HEK293T (cell line): ENCODE measurements at regions not wholly inside any gene's neighbourhood (a gene's known extent, or its start where the extent isn't known, plus 50 kb on each side); places are given as distances from the start of the nearest gene placed in this dataset.
"Not testable (repeated sequence)": the region's sequence is repeated elsewhere in the genome, so short reads cannot be mapped to it uniquely, and the experiment has no call there.

ENCODE experiments used
- CTCF ChIA-PET: fragments of 350-600 bp; formaldehyde crosslinking; extraction: SDS; loops from one replicate; lab custom pipeline; 2021; ENCODE audit warnings: antibody characterized with exemption, inconsistent platforms; lab: Yijun Ruan, JAX
- POLR2A ChIA-PET: fragments of 350-600 bp; formaldehyde crosslinking; extraction: SDS; loops from one replicate; lab custom pipeline; 2020; ENCODE audit warnings: antibody characterized with exemption, inconsistent platforms; lab: Yijun Ruan, JAX
- DNase-seq: peaks from one replicate; pipeline ENCODE4 v3.0.0; 2012; ENCODE audit warnings: mixed read lengths; ENCODE audit errors: extremely low spot score
- ARNT ChIP-seq: fragments of 450-650 bp; IDR thresholded peaks from 2 replicates; pipeline ENCODE4 v1.6.1; 2017; ENCODE audit warnings: mild to moderate bottlenecking
- BHLHE40 ChIP-seq: fragments of 450-650 bp; IDR thresholded peaks from 2 replicates; pipeline ENCODE4 v1.6.1; 2016; ENCODE audit warnings: mild to moderate bottlenecking, moderate library complexity, borderline replicate concordance
- CTBP1 ChIP-seq: fragments of 450-650 bp; IDR thresholded peaks from 2 replicates; pipeline ENCODE4 v1.6.1; 2016; ENCODE audit warnings: borderline replicate concordance
- ELF4 ChIP-seq: fragments of 450-650 bp; IDR thresholded peaks from 2 replicates; pipeline ENCODE4 v1.6.1; 2017; ENCODE audit warnings: antibody characterized with exemption
- FOXA1 ChIP-seq: fragments of 450-650 bp; IDR thresholded peaks from 2 replicates; pipeline ENCODE4 v1.6.1; 2016; ENCODE audit warnings: mild to moderate bottlenecking
- FOXK2 ChIP-seq: fragments of 450-650 bp; IDR thresholded peaks from 2 replicates; pipeline ENCODE4 v1.6.1; 2016; ENCODE audit warnings: mild to moderate bottlenecking
- FOXM1 ChIP-seq: fragments of 450-650 bp; IDR thresholded peaks from 2 replicates; pipeline ENCODE4 v1.6.1; 2017; ENCODE audit warnings: mild to moderate bottlenecking, borderline replicate concordance
- HDGF ChIP-seq: fragments of 450-650 bp; IDR thresholded peaks from 2 replicates; pipeline ENCODE4 v1.6.1; 2017; ENCODE audit warnings: antibody characterized with exemption, borderline replicate concordance
- L3MBTL2 ChIP-seq: fragments of 450-650 bp; conservative IDR thresholded peaks from 2 replicates; pipeline ENCODE4 v1.6.1; 2016; ENCODE audit warnings: mild to moderate bottlenecking
- LEF1 ChIP-seq: fragments of 450-650 bp; IDR thresholded peaks from 2 replicates; pipeline ENCODE4 v1.6.1; 2017; ENCODE audit warnings: mild to moderate bottlenecking, borderline replicate concordance
- NFRKB ChIP-seq: fragments of 450-650 bp; IDR thresholded peaks from 2 replicates; pipeline ENCODE4 v1.6.1; 2016; ENCODE audit warnings: mild to moderate bottlenecking, moderate library complexity
- SP1 ChIP-seq: fragments of 450-650 bp; IDR thresholded peaks from 2 replicates; pipeline ENCODE4 v1.6.1; 2017
- SUZ12 ChIP-seq: fragments of 450-650 bp; IDR thresholded peaks from 2 replicates; pipeline ENCODE4 v1.6.1; 2016; ENCODE audit warnings: mild to moderate bottlenecking
- TARDBP ChIP-seq: fragments of 450-650 bp; IDR thresholded peaks from 2 replicates; pipeline ENCODE4 v1.6.1; 2016
- ZNF384 ChIP-seq: fragments of 450-650 bp; IDR thresholded peaks from 2 replicates; pipeline ENCODE4 v1.6.1; 2016
- TF ChIP-seq, protein P1 (sequence below): fragments of 450-650 bp; IDR thresholded peaks from 2 replicates; pipeline ENCODE4 v1.6.1; 2016

DNA sequence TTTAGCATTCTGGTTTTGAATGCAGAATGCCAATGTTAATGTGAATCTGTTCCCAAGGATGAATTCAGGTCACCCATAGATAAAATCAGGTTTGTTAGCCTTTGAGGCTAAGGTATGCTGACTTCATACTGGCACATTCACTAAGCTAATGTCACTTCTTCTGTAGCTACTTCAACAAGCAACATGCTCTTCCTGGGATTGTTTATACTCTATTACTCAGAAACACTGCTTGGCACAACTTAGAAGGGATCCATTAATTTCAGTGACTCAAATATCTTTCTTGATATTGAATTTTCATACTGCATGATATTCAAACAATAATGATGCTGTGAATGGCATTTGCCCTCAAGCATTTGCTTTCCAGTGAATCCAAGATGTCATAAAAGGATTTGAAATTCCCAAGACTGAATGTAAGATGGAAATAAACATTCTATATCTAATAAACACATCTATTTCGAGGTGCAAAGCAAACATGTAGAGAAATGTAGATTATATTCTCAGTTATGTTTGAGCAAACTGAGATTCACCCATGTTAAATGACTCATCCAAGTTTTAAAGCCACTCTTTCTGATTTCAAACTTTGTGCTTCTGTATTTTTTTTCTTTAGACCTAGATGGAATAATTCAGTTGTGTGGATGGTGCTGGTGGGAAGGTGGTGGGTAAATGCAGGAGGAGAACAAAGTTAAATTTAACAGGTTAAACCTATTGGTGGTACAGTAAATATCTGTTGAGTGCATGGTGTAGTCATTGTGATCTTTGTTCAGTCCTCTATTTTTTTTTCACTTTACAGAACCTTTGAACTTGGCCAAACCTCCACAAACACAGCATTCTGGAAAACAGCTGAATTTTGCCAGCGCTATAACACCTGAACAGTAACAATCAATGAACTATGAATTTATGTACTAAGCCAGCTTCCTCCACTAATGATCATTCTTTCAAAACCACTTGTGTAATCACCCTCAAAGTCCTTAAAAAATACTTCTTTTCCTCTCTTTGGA lies 162.1 kb upstream of the XIRP2 start:
- DNase-seq, result no peak
- TF ChIP-seq BHLHE40 (no peak), ELF4 (no peak), FOXK2 (no peak), FOXA1 (no peak), ZNF384 (no peak), HDGF (no peak), LEF1 (no peak), L3MBTL2 (no peak), ARNT (no peak), NFRKB (no peak), TARDBP (no peak), SUZ12 (no peak), CTBP1 (no peak)
- TF ChIP-seq, protein P1, sequence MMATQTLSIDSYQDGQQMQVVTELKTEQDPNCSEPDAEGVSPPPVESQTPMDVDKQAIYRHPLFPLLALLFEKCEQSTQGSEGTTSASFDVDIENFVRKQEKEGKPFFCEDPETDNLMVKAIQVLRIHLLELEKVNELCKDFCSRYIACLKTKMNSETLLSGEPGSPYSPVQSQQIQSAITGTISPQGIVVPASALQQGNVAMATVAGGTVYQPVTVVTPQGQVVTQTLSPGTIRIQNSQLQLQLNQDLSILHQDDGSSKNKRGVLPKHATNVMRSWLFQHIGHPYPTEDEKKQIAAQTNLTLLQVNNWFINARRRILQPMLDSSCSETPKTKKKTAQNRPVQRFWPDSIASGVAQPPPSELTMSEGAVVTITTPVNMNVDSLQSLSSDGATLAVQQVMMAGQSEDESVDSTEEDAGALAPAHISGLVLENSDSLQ, result no peak
- ChIA-PET CTCF (no interaction called here), POLR2A (no interaction called here)

- no peak for TF ChIP-seq L3MBTL2
- TF ChIP-seq ZNF384, result no peak
- no peak for TF ChIP-seq TARDBP
- no peak for TF ChIP-seq CTBP1
- TF ChIP-seq FOXA1, result no peak
- TF ChIP-seq FOXM1, result no peak
- no peak for TF ChIP-seq FOXK2
- TF ChIP-seq LEF1, result no peak
- TF ChIP-seq BHLHE40, result no peak
- TF ChIP-seq SUZ12, result no peak
- TF ChIP-seq, protein P1, result no peak
- no peak for TF ChIP-seq ELF4
- CTCF ChIA-PET, result no interaction called here
These were observed 171.3 kb upstream of the XIRP2 start for GRCh38 chr2:166716968-166717367.

GRCh38 chr2:166700079-166700478 lies 188.2 kb upstream of the XIRP2 start:
- POLR2A ChIA-PET, result no interaction called here

More at GRCh38 chr2:166716968-166717367, 171.3 kb upstream of the XIRP2 start:
- POLR2A ChIA-PET, result no interaction called here
- no peak for DNase-seq

GRCh38 chr2:166695154-166695553 lies 193.1 kb upstream of the XIRP2 start:
- CTCF ChIA-PET, result no interaction called here
- POLR2A ChIA-PET, result no interaction called here

More at GRCh38 chr2:166700079-166700478, 188.2 kb upstream of the XIRP2 start:
- no peak for DNase-seq
- TF ChIP-seq SUZ12 (no peak), TARDBP (no peak), L3MBTL2 (no peak), FOXA1 (no peak), ZNF384 (no peak), FOXM1 (no peak), LEF1 (no peak), ELF4 (no peak), HDGF (no peak), FOXK2 (no peak), SP1 (no peak), NFRKB (no peak), ARNT (no peak), BHLHE40 (no peak), CTBP1 (no peak)
- TF ChIP-seq, protein P1, result no peak
- CTCF ChIA-PET, result interaction anchor here (0.6 kb wide), 1 partner anchor 160 kb away, joined by 3 read pairs; no protein-coding TSS in a partner anchor

GRCh38 chr2:166686057-166686456 lies 192.0 kb upstream of the SCN7A start:
- POLR2A ChIA-PET, CTCF ChIA-PET, DNase-seq: not testable (repeated sequence)

More at GRCh38 chr2:166695154-166695553, 193.1 kb upstream of the XIRP2 start:
- DNase-seq, result no peak
- no peak for TF ChIP-seq FOXM1
- TF ChIP-seq HDGF, result no peak
- TF ChIP-seq BHLHE40, result no peak
- TF ChIP-seq SUZ12, result no peak
- no peak for TF ChIP-seq SP1
- no peak for TF ChIP-seq TARDBP
- TF ChIP-seq, protein P1, result no peak
- TF ChIP-seq ELF4, result no peak
- TF ChIP-seq CTBP1, result no peak
- TF ChIP-seq ARNT, result no peak
- TF ChIP-seq ZNF384, result no peak
- no peak for TF ChIP-seq NFRKB
- TF ChIP-seq FOXA1, result no peak
- TF ChIP-seq FOXK2, result no peak
- no peak for TF ChIP-seq L3MBTL2
- TF ChIP-seq LEF1, result no peak
